ENCODE measurements at regions not wholly inside any gene's neighbourhood (a gene's known extent, or its start where the extent isn't known, plus 50 kb on each side); places are given as distances from the start of the nearest gene placed in this dataset.
"Not testable (repeated sequence)": the region's sequence is repeated elsewhere in the genome, so short reads cannot be mapped to it uniquely, and the experiment has no call there.

DNA sequence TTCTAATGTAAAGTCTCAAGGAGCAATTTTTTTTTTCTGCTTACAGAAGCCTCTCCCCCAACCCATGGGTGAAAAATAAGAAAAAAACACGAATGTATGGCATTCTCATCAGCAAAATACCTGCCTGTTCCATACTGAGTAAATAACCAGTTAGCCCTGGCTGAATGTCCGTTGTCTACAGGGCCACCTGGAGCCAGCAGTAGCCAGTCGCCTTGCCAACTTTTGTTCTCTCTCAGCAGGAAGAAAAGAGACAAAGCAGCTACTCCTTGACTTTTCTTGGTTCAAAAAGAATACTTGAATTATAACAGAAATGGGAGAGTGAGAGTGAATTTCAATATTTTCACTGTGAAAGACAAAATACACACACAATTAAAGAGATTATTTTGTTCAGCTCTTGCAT lies 532.9 kb upstream of the CRIM1 start:
- no peak for FAIRE-seq
- TF ChIP-seq, protein P1, sequence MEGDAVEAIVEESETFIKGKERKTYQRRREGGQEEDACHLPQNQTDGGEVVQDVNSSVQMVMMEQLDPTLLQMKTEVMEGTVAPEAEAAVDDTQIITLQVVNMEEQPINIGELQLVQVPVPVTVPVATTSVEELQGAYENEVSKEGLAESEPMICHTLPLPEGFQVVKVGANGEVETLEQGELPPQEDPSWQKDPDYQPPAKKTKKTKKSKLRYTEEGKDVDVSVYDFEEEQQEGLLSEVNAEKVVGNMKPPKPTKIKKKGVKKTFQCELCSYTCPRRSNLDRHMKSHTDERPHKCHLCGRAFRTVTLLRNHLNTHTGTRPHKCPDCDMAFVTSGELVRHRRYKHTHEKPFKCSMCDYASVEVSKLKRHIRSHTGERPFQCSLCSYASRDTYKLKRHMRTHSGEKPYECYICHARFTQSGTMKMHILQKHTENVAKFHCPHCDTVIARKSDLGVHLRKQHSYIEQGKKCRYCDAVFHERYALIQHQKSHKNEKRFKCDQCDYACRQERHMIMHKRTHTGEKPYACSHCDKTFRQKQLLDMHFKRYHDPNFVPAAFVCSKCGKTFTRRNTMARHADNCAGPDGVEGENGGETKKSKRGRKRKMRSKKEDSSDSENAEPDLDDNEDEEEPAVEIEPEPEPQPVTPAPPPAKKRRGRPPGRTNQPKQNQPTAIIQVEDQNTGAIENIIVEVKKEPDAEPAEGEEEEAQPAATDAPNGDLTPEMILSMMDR (IDR thresholded peaks at IDR 0.05; ENCODE audit: borderline replicate concordance, extremely low read depth, insufficient read depth) = no peak
- no peak overlapping the region for H3K9ac ChIP-seq (ENCODE audit: low read length in 3 of 3)

DNA sequence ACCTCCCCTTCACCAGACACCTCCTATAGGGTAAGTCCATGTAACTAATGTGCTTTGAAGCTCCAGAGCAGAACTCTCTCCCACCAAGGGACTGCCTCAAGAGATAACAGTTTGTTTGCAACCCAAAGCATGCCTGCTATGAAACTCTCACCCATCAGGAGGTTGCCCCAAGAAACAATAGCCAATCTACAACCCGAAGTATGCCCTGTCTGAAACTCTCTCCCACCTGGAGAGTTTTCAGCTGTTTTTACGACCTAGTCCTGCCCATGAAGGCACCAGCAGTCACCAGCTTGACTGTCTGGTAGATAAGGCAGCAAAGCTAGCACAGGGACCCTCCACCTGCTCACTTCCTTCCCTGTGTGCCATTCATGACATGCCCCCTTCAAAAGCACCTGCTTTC lies 533.9 kb upstream of the CRIM1 start:
- Histone ChIP-seq H3K36me3 (ENCODE audit: control insufficient read depth in 2 of 3, insufficient read depth in 3 of 3, low read length in 3 of 3) (no peaks in the 10 kb centered on the region), H3K27ac (ENCODE audit: low read depth in 2 of 2, low read length in 2 of 2) (no peak overlapping the region), H3K4me1 (ENCODE audit: control insufficient read depth in 2 of 3, insufficient read depth in 2 of 3, low read depth in 1 of 3, low read length in 3 of 3) (no peaks in the 10 kb centered on the region), H3K9me3 (ENCODE audit: control insufficient read depth in 2 of 3, insufficient read depth in 1 of 3, low read length in 3 of 3) (no peaks in the 10 kb centered on the region), H3K9ac (ENCODE audit: low read length in 3 of 3) (no peak overlapping the region), H3K27me3 (ENCODE audit: control insufficient read depth, insufficient read depth, low read length) (no peaks in the 10 kb centered on the region), H3K4me3 (ENCODE audit: low read length in 3 of 3) (no peak overlapping the region)
- TF ChIP-seq, protein P1 (IDR thresholded peaks at IDR 0.05; ENCODE audit: borderline replicate concordance, extremely low read depth, insufficient read depth) = no peak
- intact Hi-C loops (cut with DNase I) = no loop called here
- FAIRE-seq (no peak), DNase-seq (no peak)

More for the DNA sequence above, 532.9 kb upstream of the CRIM1 start:
- Histone ChIP-seq H3K27ac (ENCODE audit: low read depth in 2 of 2, low read length in 2 of 2) (no peak overlapping the region), H3K27me3 (ENCODE audit: control insufficient read depth, insufficient read depth, low read length) (no peaks in the 10 kb centered on the region), H3K9me3 (ENCODE audit: control insufficient read depth in 2 of 3, insufficient read depth in 1 of 3, low read length in 3 of 3) (no peaks in the 10 kb centered on the region), H3K4me1 (ENCODE audit: control insufficient read depth in 2 of 3, insufficient read depth in 2 of 3, low read depth in 1 of 3, low read length in 3 of 3) (no peaks in the 10 kb centered on the region), H3K4me3 (ENCODE audit: low read length in 3 of 3) (no peak overlapping the region), H3K36me3 (ENCODE audit: control insufficient read depth in 2 of 3, insufficient read depth in 3 of 3, low read length in 3 of 3) (no peaks in the 10 kb centered on the region)
- no peak for DNase-seq
- intact Hi-C loops (cut with DNase I) = no loop called here

DNA sequence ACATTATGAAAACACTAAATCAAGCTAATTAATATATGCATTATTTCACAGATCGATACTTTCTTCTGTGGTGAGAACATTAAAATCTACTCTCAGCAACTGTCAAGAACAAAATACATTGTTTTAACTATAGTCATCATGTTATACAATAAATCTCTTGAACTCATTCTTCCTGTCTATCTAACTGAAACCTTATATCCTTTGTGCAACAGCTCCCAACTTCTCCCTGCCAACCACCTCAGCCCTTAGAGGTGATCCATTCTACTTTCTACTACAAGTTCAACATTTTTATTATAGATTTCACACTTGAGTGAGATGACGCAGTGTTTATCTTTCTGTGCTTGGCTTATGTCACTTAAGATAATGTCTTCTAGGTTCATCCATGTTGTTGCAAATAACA lies 535.2 kb upstream of the CRIM1 start:
- FAIRE-seq = no peak
- no peaks in the 10 kb centered on the region for H3K4me1 ChIP-seq (ENCODE audit: control insufficient read depth in 2 of 3, insufficient read depth in 2 of 3, low read depth in 1 of 3, low read length in 3 of 3)
- DNase-seq = peak in 1 of 5 donors; percentile 15
- no peak overlapping the region for H3K9ac ChIP-seq (ENCODE audit: low read length in 3 of 3)
- TF ChIP-seq, protein P1 (IDR thresholded peaks at IDR 0.05; ENCODE audit: borderline replicate concordance, extremely low read depth, insufficient read depth) = no peak
- no peaks in the 10 kb centered on the region for H3K27me3 ChIP-seq (ENCODE audit: control insufficient read depth, insufficient read depth, low read length)
- no peak overlapping the region for H3K27ac ChIP-seq (ENCODE audit: low read depth in 2 of 2, low read length in 2 of 2)
- no peaks in the 10 kb centered on the region for H3K36me3 ChIP-seq (ENCODE audit: control insufficient read depth in 2 of 3, insufficient read depth in 3 of 3, low read length in 3 of 3)
- H3K9me3 ChIP-seq (ENCODE audit: control insufficient read depth in 2 of 3, insufficient read depth in 1 of 3, low read length in 3 of 3) = no peaks in the 10 kb centered on the region
- H3K4me3 ChIP-seq (ENCODE audit: low read length in 3 of 3) = no peak overlapping the region
- intact Hi-C loops (cut with DNase I) = no loop called here

DNA sequence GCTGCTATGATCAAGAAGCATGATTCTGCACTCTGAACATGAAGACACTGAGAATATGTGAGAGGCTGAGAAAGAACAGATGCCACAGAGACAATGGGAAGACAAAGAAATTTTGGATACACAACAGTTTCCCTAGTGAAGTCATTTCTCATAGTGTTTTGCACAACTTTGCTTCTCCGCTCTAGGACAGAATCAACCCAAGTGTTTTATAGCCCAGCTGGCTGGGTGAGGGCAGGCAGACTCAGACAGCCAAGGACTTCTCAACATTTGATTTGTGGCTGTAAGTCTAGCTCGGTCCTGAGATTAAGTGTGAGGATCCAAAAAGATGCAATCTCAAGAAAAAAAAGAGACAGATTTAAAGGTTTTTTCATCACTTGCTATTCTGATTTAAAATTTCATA lies 536.5 kb upstream of the CRIM1 start:
- Histone ChIP-seq H3K9me3 (ENCODE audit: control insufficient read depth in 2 of 3, insufficient read depth in 1 of 3, low read length in 3 of 3) (no peaks in the 10 kb centered on the region), H3K36me3 (ENCODE audit: control insufficient read depth in 2 of 3, insufficient read depth in 3 of 3, low read length in 3 of 3) (no peaks in the 10 kb centered on the region), H3K4me1 (ENCODE audit: control insufficient read depth in 2 of 3, insufficient read depth in 2 of 3, low read depth in 1 of 3, low read length in 3 of 3) (no peaks in the 10 kb centered on the region), H3K27ac (ENCODE audit: low read depth in 2 of 2, low read length in 2 of 2) (no peak overlapping the region), H3K9ac (ENCODE audit: low read length in 3 of 3) (no peak overlapping the region), H3K27me3 (ENCODE audit: control insufficient read depth, insufficient read depth, low read length) (no peaks in the 10 kb centered on the region), H3K4me3 (ENCODE audit: low read length in 3 of 3) (no peak overlapping the region)
- DNase-seq (peak in 3 of 5 donors; percentile 11 to 22 (median 14)), FAIRE-seq (no peak)
- TF ChIP-seq, protein P1 (IDR thresholded peaks at IDR 0.05; ENCODE audit: borderline replicate concordance, extremely low read depth, insufficient read depth) = no peak
- intact Hi-C loops (cut with DNase I) = no loop called here

DNA sequence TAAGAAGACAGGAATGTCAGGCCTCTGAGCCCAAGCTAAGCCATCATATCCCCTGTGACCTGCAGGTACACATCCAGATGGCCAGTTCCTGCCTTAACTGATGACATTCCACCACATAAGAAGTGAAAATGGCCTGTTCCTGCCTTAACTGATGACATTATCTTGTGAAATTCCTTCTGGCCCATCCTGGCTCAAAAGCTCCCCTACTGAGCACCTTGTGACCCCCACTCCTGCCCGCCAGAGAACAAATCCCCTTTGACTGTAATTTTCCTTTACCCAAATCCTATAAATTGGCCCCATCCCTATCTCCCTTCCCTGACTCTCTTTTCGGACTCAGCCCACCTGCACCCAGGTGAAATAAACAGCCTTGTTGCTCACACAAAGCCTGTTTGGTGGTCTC lies 537.2 kb upstream of the CRIM1 start:
- H3K27ac ChIP-seq (ENCODE audit: low read depth in 2 of 2, low read length in 2 of 2); H3K27me3 ChIP-seq (ENCODE audit: control insufficient read depth, insufficient read depth, low read length); H3K4me3 ChIP-seq (ENCODE audit: low read length in 3 of 3); DNase-seq; H3K9me3 ChIP-seq (ENCODE audit: control insufficient read depth in 2 of 3, insufficient read depth in 1 of 3, low read length in 3 of 3); intact Hi-C loops (cut with DNase I); H3K4me1 ChIP-seq (ENCODE audit: control insufficient read depth in 2 of 3, insufficient read depth in 2 of 3, low read depth in 1 of 3, low read length in 3 of 3); FAIRE-seq; H3K36me3 ChIP-seq (ENCODE audit: control insufficient read depth in 2 of 3, insufficient read depth in 3 of 3, low read length in 3 of 3); H3K9ac ChIP-seq (ENCODE audit: low read length in 3 of 3): not testable (repeated sequence)

DNA sequence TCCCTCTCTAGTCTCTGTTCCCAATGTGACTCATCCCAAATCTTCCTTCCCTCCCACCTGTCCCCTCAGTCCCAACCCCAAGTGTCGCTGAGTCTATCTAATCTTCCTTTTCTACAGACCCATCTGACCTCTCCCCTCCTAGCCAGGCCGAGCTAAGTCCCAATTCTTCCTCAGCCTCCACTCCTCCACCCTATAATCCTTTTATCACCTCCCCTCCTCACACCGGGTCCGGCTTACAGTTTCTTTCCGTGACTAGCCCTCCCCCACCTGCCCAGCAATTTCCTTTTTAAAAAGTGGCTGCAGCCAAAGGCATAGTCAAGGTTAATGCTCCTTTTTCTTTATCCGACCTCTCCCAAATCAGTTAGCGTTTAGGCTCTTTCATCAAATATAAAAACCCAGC lies 541.0 kb upstream of the CRIM1 start:
- H3K27ac ChIP-seq (ENCODE audit: low read depth in 2 of 2, low read length in 2 of 2); H3K9ac ChIP-seq (ENCODE audit: low read length in 3 of 3); H3K4me1 ChIP-seq (ENCODE audit: control insufficient read depth in 2 of 3, insufficient read depth in 2 of 3, low read depth in 1 of 3, low read length in 3 of 3); H3K36me3 ChIP-seq (ENCODE audit: control insufficient read depth in 2 of 3, insufficient read depth in 3 of 3, low read length in 3 of 3); intact Hi-C loops (cut with DNase I); H3K27me3 ChIP-seq (ENCODE audit: control insufficient read depth, insufficient read depth, low read length); H3K9me3 ChIP-seq (ENCODE audit: control insufficient read depth in 2 of 3, insufficient read depth in 1 of 3, low read length in 3 of 3); FAIRE-seq; DNase-seq; H3K4me3 ChIP-seq (ENCODE audit: low read length in 3 of 3): not testable (repeated sequence)

All from kidney (tissue), 13 donors.